HG03575 (cell line): ENCODE measurements at regions not wholly inside any gene's neighbourhood (a gene's known extent, or its start where the extent isn't known, plus 50 kb on each side); places are given as distances from the start of the nearest gene placed in this dataset.
"Not testable (repeated sequence)": the region's sequence is repeated elsewhere in the genome, so short reads cannot be mapped to it uniquely, and the experiment has no call there.

ENCODE experiments used
- ATAC-seq: cut with Tn5 transposase; IDR thresholded peaks from one replicate; pipeline ENCODE4 v1.9.1; 2021; ENCODE audit not compliant: unreplicated experiment, insufficient number of reproducible peaks, low FRiP score; ENCODE audit errors: extremely low read depth

GRCh38 chr4:25981749-25982148 is 67.7 kb downstream of the SMIM20 start:
- no peak for ATAC-seq

- no peak for ATAC-seq
Measured at GRCh38 chr4:25982962-25983361, 68.9 kb downstream of the SMIM20 start.

GRCh38 chr4:25984266-25984665 is 70.2 kb downstream of the SMIM20 start:
- no peak for ATAC-seq

- ATAC-seq: no peak
Measured at GRCh38 chr4:25984796-25985195, 70.8 kb downstream of the SMIM20 start.

GRCh38 chr4:25986807-25987206 is 72.8 kb downstream of the SMIM20 start:
- no peak for ATAC-seq

DNA sequence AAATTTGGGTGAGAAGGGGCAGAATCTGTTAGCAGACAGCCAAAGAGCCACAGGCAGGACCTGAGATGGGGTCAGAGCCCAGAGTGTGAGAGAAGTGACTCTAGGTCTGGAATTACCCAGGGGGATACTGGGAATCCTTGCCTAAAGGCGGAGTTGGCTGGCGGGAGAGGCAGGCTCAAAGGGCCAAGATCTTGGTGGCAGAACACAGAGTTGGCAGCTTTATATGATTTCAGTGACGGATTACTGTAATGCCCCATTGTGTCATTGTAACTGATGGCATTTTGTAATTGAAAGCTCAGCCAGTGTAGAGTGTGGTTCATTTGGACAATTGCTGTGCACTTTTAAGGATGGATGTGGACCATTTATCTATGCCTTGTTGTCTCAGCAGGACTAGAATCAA is 77.3 kb downstream of the SMIM20 start:
- ATAC-seq: no peak

GRCh38 chr4:25993395-25994185 is 79.6 kb downstream of the SMIM20 start:
- ATAC-seq: no peak

- not testable (repeated sequence) for ATAC-seq
Measured at GRCh38 chr4:25994577-25994976, 80.6 kb downstream of the SMIM20 start.

GRCh38 chr4:26000274-26000950 is 86.4 kb downstream of the SMIM20 start:
- ATAC-seq: no peak

DNA sequence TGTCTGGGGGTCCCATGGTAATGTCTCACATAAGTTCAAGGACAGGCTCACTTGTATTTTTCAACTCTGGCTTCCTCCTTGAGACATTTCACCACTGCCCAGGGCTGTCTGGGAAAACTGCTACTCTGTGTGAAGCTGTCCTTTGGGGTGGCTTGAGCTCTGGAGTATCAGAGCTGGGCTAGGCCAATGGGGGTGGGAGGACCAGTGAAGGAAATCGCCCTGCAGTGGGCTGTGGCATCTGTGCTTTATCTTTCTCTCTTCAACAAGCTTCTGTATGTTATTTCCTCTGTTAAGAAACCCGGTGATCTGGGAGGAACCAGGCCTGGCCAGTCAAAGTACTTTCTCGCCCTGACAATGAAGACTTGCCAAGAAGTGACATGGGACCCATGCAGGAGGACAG is 87.4 kb downstream of the SMIM20 start:
- no peak for ATAC-seq

DNA sequence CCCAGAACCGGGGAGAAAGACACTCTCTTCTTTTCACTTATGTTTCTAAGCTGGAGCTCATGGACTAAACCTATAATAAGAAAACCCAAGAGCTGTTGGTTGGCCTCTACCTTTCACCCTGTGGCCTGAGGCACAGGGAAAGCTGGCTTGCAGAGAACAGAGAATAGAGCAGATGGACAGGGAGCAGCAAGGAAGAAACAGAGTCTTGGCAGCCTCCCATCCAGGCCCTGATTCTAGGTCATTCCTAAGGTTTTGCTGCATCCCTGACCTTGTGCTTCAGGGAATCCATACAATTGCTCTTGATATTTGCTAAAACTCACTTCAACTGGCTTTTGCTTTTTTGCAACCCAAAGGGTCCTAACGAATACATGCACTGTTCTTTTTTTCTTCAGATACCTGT is 87.8 kb downstream of the SMIM20 start:
- no peak for ATAC-seq

GRCh38 chr4:26003056-26003455 is 89.0 kb downstream of the SMIM20 start:
- no peak for ATAC-seq

- no peak for ATAC-seq
Measured at GRCh38 chr4:26004290-26004689, 90.3 kb downstream of the SMIM20 start.

DNA sequence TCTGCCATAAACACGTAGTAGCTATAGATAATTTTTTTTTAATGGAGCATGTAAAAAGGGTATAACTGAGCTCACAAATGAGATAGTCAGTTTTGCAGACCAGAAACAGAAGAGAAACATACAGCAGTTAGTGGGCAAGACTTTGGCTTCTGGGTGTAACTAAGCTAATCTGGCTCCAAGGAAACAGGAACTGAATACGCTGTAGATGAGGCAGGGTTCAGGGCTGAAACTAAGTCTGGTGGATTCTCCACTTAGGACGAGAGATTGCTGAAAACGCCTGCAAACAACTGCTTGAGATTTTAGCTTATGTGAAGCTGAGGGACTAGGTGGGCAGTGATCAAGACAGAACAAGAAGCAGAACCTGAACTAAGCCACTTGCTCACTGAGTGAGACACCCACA is 91.7 kb downstream of the SMIM20 start:
- no peak for ATAC-seq

DNA sequence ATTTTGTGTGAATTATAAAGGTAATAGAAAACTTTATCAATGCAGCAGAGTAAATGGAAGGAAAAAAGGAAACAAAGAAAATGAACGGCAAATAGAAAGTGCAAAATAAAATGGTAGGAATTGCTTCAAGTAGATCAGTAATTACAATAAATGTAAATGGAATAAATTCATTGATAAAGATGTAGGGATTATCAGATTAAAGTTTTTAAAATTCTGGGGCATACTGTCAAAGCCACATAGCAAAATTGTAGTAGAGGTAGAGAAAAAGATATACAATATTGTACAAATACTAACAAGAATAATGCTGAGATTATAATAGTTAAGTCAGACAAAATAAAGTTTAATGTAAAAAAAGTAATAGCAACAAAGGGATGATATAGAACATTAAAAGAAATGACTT is 94.7 kb downstream of the SMIM20 start:
- ATAC-seq: no peak

DNA sequence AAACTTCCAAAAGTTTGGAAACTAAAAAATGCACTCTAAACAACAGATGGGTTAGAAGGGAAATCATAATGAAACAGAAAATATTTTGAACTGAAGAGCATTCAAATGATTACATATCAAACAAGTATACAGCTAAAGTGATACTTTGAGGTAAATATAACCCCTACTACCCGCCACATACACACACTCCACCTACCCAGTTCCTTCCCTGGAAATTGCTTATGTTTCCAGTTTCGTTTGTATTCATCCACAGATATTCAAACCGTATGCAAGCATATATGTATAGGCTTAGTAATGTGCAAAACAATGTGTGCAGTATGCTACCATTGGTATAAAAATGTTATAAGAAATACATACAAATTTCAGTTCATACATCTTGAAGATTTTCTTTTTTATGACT is 95.5 kb downstream of the SMIM20 start:
- ATAC-seq: no peak

- ATAC-seq: no peak
Measured at GRCh38 chr4:26010304-26010703, 96.3 kb downstream of the SMIM20 start.

GRCh38 chr4:26013629-26014028 is 99.6 kb downstream of the SMIM20 start:
- ATAC-seq: no peak

GRCh38 chr4:26015133-26015651 is 101.2 kb downstream of the SMIM20 start:
- ATAC-seq: no peak

GRCh38 chr4:26015906-26016305 is 101.9 kb downstream of the SMIM20 start:
- ATAC-seq: no peak
